GM21360 (cell line): ENCODE measurements at regions not wholly inside any gene's neighbourhood (a gene's known extent, or its start where the extent isn't known, plus 50 kb on each side); places are given as distances from the start of the nearest gene placed in this dataset.
"Not testable (repeated sequence)": the region's sequence is repeated elsewhere in the genome, so short reads cannot be mapped to it uniquely, and the experiment has no call there.

ENCODE experiments used
- ATAC-seq: cut with Tn5 transposase; IDR thresholded peaks from one replicate; pipeline ENCODE4 v1.9.1; 2021; ENCODE audit warnings: mild to moderate bottlenecking, moderate library complexity; ENCODE audit not compliant: unreplicated experiment

- ATAC-seq, result not testable (repeated sequence)
Observed at GRCh38 chr10:45056806-45057205, 56.1 kb downstream of the ZNF22 start.

DNA sequence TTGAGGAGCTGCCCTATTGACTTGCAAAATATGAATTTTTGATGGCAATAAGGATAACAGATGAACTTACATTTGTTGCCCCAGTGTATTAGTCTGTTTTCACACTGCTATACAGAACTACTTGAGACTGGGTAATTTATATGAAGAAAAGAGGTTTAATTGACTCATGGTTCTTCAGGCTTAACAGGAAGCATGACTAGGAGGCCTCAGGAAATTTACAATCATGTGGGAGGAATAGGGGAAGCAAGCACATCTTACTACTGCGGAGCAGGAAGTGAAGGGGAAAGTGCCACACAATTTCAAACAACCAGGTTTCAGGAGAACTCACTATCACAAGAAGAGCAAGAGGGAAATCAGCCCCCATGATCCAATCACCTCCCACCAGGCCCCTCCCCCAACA, 57.9 kb downstream of the ZNF22 start:
- ATAC-seq, result no peak

DNA sequence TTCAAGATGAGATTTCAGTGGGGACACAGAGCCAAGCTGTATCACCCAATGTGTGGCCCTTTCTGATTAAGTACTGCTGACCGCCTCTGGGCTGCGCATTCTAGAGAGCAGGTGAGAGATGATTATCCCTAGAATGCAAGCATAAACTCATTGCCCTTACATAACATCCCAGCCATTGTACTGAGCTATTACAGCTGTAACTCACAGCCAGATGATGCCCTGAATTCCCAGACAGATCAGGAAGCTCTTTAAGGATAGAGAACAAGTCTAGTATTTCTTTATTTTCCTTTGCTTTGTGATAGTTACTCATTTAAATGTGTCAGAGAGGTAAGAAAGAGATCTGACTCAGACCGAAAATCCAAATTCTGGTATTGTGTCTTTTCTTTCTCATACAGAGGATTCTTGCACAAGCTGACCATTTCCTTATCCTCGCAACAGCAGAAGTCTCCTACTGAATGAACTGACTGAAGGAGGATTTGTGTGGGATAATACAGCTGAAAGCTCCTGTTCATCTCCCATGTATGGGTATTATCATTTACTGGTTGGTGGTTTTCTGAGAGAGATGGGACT, 58.4 kb downstream of the ZNF22 start:
- no peak for ATAC-seq

DNA sequence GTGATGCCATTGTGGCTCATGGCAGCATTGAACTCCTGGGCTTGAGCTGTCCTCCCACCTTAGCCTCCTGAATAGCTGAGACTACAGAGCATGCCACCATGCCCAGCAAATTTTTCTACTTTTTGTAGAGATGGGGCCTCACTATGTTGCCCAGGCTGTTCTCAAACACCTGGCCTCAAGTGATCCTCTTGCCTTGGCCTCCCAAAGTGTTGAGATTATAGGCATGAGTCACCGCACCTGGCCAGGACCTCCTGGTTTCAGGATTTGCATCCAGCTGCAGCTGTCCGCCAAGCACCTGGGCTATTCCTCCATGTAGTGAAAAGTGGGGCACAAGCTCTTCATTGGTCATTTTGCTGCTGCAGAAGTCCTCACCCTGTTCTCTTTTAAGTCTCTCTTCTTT, 58.9 kb downstream of the ZNF22 start:
- ATAC-seq, result no peak

DNA sequence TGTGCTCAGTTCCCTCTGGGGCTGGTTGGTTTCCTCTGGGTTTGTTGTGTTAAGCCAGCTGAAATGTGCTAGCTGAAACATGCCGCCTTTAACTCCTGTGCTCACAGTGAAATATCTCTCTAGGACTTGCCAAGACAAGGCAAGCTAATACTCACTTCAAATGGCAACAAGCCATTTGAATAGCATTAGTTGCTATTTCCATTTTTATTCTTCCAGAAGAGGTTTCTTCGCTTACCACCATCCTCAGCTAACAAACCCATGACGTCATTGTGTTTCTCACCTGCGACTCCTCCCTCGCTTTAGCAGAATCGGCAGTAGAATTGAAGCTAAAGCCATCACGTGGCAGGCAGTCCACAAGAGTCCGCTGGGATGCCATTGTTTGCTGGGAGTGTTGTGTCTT, 61.3 kb downstream of the ZNF22 start:
- ATAC-seq, result no peak

DNA sequence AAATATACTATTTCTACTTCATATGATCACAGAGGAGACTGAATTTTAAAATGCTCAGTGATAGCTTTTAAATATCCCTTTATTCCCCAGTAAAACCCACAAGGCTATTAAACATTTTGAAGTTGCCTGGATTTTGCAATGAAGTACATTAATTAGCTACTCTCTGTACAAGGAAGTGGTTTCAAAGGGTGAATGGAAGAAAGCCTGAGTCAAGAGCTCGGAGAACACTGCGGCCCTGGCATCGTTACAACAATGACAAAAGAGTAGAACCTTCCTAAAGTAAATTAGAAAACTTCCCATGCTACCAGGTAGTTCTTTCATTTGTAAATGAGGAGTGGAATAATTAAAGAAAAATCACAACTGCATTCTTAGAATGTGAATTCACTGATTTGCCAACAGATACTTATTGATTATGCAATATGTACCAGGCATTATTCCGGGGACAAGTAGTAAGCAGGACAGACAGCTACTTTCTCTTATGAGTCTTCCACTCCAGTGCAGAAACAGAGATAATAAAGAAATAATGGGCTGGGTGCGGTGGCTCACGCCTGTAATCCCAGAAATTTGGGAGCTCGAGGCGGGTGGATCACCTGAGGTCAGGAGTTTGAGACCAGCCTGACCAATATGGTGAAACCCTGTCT, 63.0 kb downstream of the ZNF22 start:
- no peak for ATAC-seq

- no peak for ATAC-seq
Observed at GRCh38 chr10:45064998-45065397, 64.3 kb downstream of the ZNF22 start.

DNA sequence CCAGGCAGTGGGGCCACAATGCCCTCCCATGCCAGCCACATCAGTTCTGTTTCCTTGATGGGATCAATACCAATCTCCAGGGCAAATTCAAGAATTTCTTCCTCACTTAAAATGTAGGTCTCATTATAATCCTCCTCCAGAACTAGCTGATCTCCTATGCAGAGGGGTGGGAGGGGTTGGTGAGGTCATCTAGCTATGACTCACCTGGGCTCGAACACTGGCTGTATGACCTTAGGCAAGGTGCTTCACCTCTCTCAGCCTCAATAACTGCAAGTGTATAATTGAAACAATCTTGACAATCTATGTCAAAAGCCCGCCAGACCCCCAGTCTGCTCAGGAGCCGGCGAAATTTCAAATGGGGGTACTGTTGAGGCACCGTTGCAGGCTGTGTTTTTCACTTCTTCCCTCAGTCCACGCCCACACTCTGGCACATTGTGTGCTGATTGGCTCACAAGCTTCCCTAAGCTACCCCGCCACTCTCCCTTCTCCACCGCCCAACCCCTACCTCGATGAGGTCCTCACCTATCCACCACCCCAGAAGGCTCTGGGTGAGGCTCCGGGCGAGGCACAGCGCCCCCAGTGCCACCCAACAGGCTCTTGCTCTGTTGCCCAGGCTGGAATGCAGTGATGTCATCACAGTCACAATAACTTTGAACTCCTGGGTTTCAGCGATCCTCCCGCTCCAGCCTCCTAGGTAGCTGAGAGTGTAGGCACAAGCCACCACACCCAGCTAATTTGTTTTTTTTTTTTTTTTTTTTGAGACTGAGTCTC, 70.5 kb downstream of the ZNF22 start:
- ATAC-seq, result no peak

GRCh38 chr10:45075216-45075615, 74.5 kb downstream of the ZNF22 start:
- ATAC-seq, result no peak

DNA sequence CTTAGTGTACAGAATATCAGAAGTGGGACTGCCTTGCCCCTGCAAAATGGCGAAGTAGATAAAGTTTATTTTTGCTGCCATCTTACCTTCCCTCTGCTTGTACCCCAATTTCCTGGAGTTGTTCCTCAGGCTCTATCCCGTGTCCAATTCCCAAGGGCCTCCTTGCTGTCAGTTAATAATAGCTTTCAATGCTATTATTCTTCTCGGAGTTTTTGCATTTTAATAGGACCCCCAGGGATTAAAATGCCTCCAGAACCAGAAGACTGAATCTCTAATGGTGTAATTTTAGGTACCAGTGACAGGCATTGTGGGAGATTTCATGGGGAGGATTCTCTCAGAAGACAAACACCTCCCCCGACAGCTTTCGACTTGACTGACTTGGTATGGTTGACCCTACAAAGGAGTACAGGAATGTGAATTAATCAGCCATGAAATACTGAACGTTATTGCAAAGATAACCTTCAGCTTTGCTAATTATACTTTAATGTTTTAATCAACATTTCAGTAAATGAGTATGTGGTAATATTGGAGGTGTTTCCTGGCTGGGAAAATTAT, 75.2 kb downstream of the ZNF22 start:
- ATAC-seq, result no peak

DNA sequence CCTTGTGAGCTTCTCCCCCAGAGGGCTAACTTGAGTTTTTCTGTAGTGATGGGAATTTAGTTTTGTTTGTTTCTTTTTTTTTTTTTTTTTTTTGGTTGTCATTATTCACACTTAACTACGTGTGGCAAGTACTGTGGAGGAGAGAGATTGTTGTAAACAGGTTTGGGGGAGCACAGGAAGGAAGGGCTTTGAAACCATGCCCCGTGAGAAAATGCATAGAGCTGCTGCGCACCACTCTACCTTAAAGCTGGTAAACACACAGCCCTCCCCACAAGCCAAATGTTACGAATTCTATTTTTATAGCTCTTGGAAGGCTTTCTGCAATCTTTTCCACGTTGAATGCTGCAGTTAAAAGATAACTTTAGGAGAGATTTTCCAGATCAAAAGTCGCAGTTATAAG, 76.2 kb downstream of the ZNF22 start:
- no peak for ATAC-seq

GRCh38 chr10:45080331-45080730, 79.6 kb downstream of the ZNF22 start:
- ATAC-seq, result no peak

- no peak for ATAC-seq
Observed at GRCh38 chr10:45082176-45082575, 81.5 kb downstream of the ZNF22 start.

- no peak for ATAC-seq
Observed at GRCh38 chr10:45091968-45092367, 91.2 kb downstream of the ZNF22 start.

DNA sequence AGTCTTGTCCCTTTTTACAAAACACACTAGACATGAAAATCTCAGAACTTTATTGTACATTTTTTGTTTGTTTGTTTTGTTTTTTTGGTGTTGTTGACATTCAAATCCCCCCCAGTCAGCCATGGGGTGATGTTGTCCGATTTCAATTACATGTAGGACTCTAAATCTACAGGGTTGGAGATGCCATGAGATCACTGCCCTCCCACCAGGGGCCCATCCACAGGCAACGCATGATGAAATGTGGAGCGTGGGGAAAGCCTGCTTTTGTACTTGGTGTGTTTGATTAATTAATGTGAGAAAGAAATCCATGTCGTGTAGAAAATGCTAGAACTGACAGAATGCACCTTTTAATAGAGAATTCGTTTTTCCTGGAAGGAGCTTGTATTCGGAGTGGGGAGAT, 93.2 kb downstream of the ZNF22 start:
- ATAC-seq, result no peak

DNA sequence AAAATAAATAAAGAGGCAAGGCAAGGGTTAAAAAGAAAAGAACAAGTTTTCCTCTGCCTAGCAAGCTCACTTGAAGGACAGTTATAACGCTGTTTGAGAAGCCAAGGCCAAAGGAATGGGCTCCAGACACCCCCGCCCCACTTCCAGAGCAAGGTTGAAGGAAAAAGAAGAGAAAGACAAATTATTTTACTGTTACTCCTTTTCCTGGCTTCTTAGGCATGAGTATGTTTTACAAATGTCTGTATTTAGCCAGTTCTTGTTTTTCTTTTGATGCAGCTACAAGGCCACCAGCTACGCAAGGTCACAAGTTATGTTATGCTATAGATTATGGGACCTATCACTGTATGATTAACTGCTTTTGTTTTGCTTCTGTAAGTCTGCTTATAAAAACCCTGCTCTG, 94.6 kb downstream of the ZNF22 start:
- ATAC-seq, result no peak

- no peak for ATAC-seq
Observed at GRCh38 chr10:45096001-45096400, 95.3 kb downstream of the ZNF22 start.

GRCh38 chr10:45100429-45100828, 99.7 kb downstream of the ZNF22 start:
- ATAC-seq, result no peak

DNA sequence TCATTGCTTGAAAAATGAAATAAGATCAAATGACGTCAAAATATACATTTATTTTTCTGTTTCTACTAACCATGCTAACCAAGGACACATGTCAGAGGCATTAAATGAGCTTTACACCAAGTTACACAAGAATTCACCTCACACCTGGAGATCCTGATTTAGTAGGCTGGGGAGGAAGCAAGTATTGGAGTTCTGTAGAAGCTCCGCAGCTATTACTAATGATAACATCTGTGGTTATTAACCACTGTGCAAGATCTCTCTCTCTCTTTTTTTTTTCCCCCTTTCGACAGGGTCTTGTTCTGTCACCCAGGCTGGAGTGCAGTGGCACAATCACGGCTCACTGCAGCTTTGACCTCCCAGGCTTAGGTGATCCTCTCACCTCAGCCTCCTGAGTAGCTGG, 104.0 kb downstream of the ZNF22 start:
- ATAC-seq, result no peak

- not testable (repeated sequence) for ATAC-seq
Observed at GRCh38 chr10:45105309-45105708, 104.6 kb downstream of the ZNF22 start.

- no peak for ATAC-seq
Observed at GRCh38 chr10:45106236-45106856, 105.6 kb downstream of the ZNF22 start.

GRCh38 chr10:45111509-45111908, 110.8 kb downstream of the ZNF22 start:
- no peak for ATAC-seq
